NCI-H187 treated with DMSO at 0.1 percent for 48 hours (cell line): ENCODE measurements at regions not wholly inside any gene's neighbourhood (a gene's known extent, or its start where the extent isn't known, plus 50 kb on each side); places are given as distances from the start of the nearest gene placed in this dataset.
"Not testable (repeated sequence)": the region's sequence is repeated elsewhere in the genome, so short reads cannot be mapped to it uniquely, and the experiment has no call there.

Experiments
- DNase-seq: peaks from one replicate; lab custom pipeline; 2025; lab: John Stamatoyannopoulos, UW

- DNase-seq, result no peak
Observed at GRCh38 chr5:126234563-126235195, 188.5 kb upstream of the GRAMD2B start.

GRCh38 chr5:126235628-126236027 is 187.6 kb upstream of the GRAMD2B start:
- DNase-seq, result no peak

- no peak for DNase-seq
Observed at GRCh38 chr5:126236994-126237393, 186.2 kb upstream of the GRAMD2B start.

GRCh38 chr5:126248611-126249010 is 174.6 kb upstream of the GRAMD2B start:
- no peak for DNase-seq

- no peak for DNase-seq
Observed at GRCh38 chr5:126251024-126251423, 172.2 kb upstream of the GRAMD2B start.

GRCh38 chr5:126253406-126253805 is 169.8 kb upstream of the GRAMD2B start:
- no peak for DNase-seq

GRCh38 chr5:126263591-126264184 is 159.5 kb upstream of the GRAMD2B start:
- DNase-seq, result no peak

GRCh38 chr5:126265917-126266316 is 157.3 kb upstream of the GRAMD2B start:
- no peak for DNase-seq

GRCh38 chr5:126267438-126267837 is 155.8 kb upstream of the GRAMD2B start:
- DNase-seq, result no peak

- no peak for DNase-seq
Observed at GRCh38 chr5:126268697-126269315, 154.4 kb upstream of the GRAMD2B start.

GRCh38 chr5:126269511-126269910 is 153.7 kb upstream of the GRAMD2B start:
- DNase-seq, result no peak

GRCh38 chr5:126271141-126271540 is 152.1 kb upstream of the GRAMD2B start:
- no peak for DNase-seq

GRCh38 chr5:126274076-126274762 is 149.0 kb upstream of the GRAMD2B start:
- DNase-seq, result no peak

GRCh38 chr5:126274763-126275125 is 148.5 kb upstream of the GRAMD2B start:
- no peak for DNase-seq

GRCh38 chr5:126277762-126278161 is 145.4 kb upstream of the GRAMD2B start:
- no peak for DNase-seq

GRCh38 chr5:126280343-126280742 is 142.9 kb upstream of the GRAMD2B start:
- no peak for DNase-seq

GRCh38 chr5:126280846-126281245 is 142.4 kb upstream of the GRAMD2B start:
- DNase-seq, result no peak

GRCh38 chr5:126284977-126285696 is 138.1 kb upstream of the GRAMD2B start:
- DNase-seq, result no peak

GRCh38 chr5:126296121-126296520 is 127.1 kb upstream of the GRAMD2B start:
- DNase-seq, result not testable (repeated sequence)

GRCh38 chr5:126300293-126300692 is 122.9 kb upstream of the GRAMD2B start:
- no peak for DNase-seq

- no peak for DNase-seq
Observed at GRCh38 chr5:126301056-126301455, 122.2 kb upstream of the GRAMD2B start.

- DNase-seq, result no peak
Observed at GRCh38 chr5:126309860-126310259, 113.3 kb upstream of the GRAMD2B start.
